GM23248 (cell line): ENCODE measurements at regions not wholly inside any gene's neighbourhood (a gene's known extent, or its start where the extent isn't known, plus 50 kb on each side); places are given as distances from the start of the nearest gene placed in this dataset.
A peak's percentile ranks its signal among the peaks of the same experiment; 100 is the strongest.

ENCODE experiments used
- DNase-seq: peaks from one replicate; pipeline ENCODE4 v3.0.0-alpha.2; 2015
- H2AFZ ChIP-seq: fragments of 200-600 bp; sonication (generic); 2 replicates; pipeline ENCODE4 v1.6.1; 2016; ENCODE audit warnings: antibody characterized with exemption
- H3F3A ChIP-seq: fragments of 200-600 bp; sonication (generic); 2 replicates; pipeline ENCODE4 v1.6.1; 2016; ENCODE audit warnings: mild to moderate bottlenecking, antibody characterized with exemption, mixed run types; ENCODE audit not compliant: insufficient read depth
- H3K27ac ChIP-seq: fragments of 200-600 bp; sonication (generic); 2 replicates; pipeline ENCODE4 v1.5.1; 2016; ENCODE audit warnings: mild to moderate bottlenecking
- H3K27me3 ChIP-seq: fragments of 200-600 bp; sonication (generic); replicated peaks from 2 replicates; pipeline ENCODE4 v1.6.1; 2016; ENCODE audit warnings: mild to moderate bottlenecking; ENCODE audit not compliant: insufficient read depth
- H3K36me3 ChIP-seq: fragments of 200-600 bp; sonication (generic); 2 replicates; pipeline ENCODE4 v1.6.1; 2016; ENCODE audit warnings: low read depth, mild to moderate bottlenecking
- H3K4me1 ChIP-seq: fragments of 200-600 bp; sonication (generic); 2 replicates; pipeline ENCODE4 v1.6.1; 2016; ENCODE audit warnings: mild to moderate bottlenecking; ENCODE audit not compliant: insufficient read depth
- H3K4me2 ChIP-seq: fragments of 200-600 bp; sonication (generic); one replicate; pipeline ENCODE4 v1.6.1; 2016; ENCODE audit warnings: mild to moderate bottlenecking; ENCODE audit not compliant: unreplicated experiment
- H3K4me3 ChIP-seq: fragments of 200-600 bp; sonication (generic); 2 replicates; pipeline ENCODE4 v1.5.1; 2016; ENCODE audit warnings: mild to moderate bottlenecking
- H3K79me2 ChIP-seq: fragments of 200-600 bp; sonication (generic); 2 replicates; pipeline ENCODE4 v1.6.1; 2016; ENCODE audit warnings: mild to moderate bottlenecking; ENCODE audit not compliant: insufficient read depth
- H3K9ac ChIP-seq: fragments of 200-600 bp; sonication (generic); 2 replicates; pipeline ENCODE4 v1.6.1; 2016; ENCODE audit warnings: mild to moderate bottlenecking
- H3K9me2 ChIP-seq: fragments of 200-600 bp; sonication (generic); 2 replicates; pipeline ENCODE4 v1.6.1; 2016; ENCODE audit warnings: mixed run types, mild to moderate bottlenecking, moderate library complexity; ENCODE audit not compliant: insufficient read depth
- H3K9me3 ChIP-seq: fragments of 200-600 bp; sonication (generic); one replicate; pipeline ENCODE4 v1.6.1; 2017; ENCODE audit warnings: low read depth
- H4K20me1 ChIP-seq: fragments of 200-600 bp; sonication (generic); 2 replicates; pipeline ENCODE4 v1.6.0; 2016; ENCODE audit not compliant: insufficient read depth
- EZH2 ChIP-seq: fragments of 200-600 bp; sonication (generic); IDR thresholded peaks from 2 replicates; pipeline ENCODE4 v1.6.1; 2018; ENCODE audit warnings: antibody characterized with exemption, mild to moderate bottlenecking; ENCODE audit not compliant: insufficient read depth, poor library complexity, severe bottlenecking
- EZH2phosphoT487 ChIP-seq: fragments of 200-600 bp; sonication (generic); IDR thresholded peaks from 2 replicates; pipeline ENCODE4 v1.6.1; 2018; ENCODE audit warnings: antibody characterized with exemption, moderate library complexity, mild to moderate bottlenecking, low read depth; ENCODE audit not compliant: insufficient read depth
- WGBS, 2 experiments: methylation state at CpG; one replicate each; pipeline ENCODE4 v1.1.6; 2015 to 2017; ENCODE audit warnings: low lambda C conversion rate in 2 of 2, low coverage in 1 of 2; ENCODE audit errors: missing lambda C conversion rate in 2 of 2; 5-methylcytosine and 5-hydroxymethylcytosine counted together
- in situ Hi-C: fragments of 300-500 bp; cut with MboI; formaldehyde crosslinking; loops from 2 replicates; pipeline ENCODE4 v1.15.0; 2020

- DNase-seq = no peak
- no peaks in the 10 kb centered on the region for H3K27me3 ChIP-seq
- H3K4me2 ChIP-seq = no peak overlapping the region
- H3K9me3 ChIP-seq = no peaks in the 10 kb centered on the region
- no peak overlapping the region for H3K9ac ChIP-seq
- H4K20me1 ChIP-seq = no peaks in the 10 kb centered on the region
- H3K4me1 ChIP-seq = peaks cover 37% of the 10 kb centered on the region
- peaks cover 15% of the 10 kb centered on the region for H3F3A ChIP-seq
- in situ Hi-C loops = no loop called here
- no peaks in the 10 kb centered on the region for H3K9me2 ChIP-seq
- H3K79me2 ChIP-seq = peaks cover 80% of the 10 kb centered on the region
- H2AFZ ChIP-seq = no peak overlapping the region
- no peak overlapping the region for H3K4me3 ChIP-seq
- WGBS, 2 experiments = 93% methylated on average over 7 of the region's 7 CpGs
- H3K36me3 ChIP-seq = no peaks in the 10 kb centered on the region
- no peak overlapping the region for H3K27ac ChIP-seq
- TF ChIP-seq EZH2 (no peak), EZH2phosphoT487 (no peak)
Measured at GRCh38 chr13:73940098-73940497, 194.1 kb downstream of the KLF12 start.

- H4K20me1 ChIP-seq = no peaks in the 10 kb centered on the region
- H3K4me2 ChIP-seq = no peak overlapping the region
- no peak overlapping the region for H3K27ac ChIP-seq
- in situ Hi-C loops = no loop called here
- DNase-seq = no peak
- H3K27me3 ChIP-seq = no peaks in the 10 kb centered on the region
- no peaks in the 10 kb centered on the region for H3K36me3 ChIP-seq
- WGBS, 2 experiments = 78 to 86% methylated on average over 1 of the region's 1 CpG
- no peak overlapping the region for H2AFZ ChIP-seq
- H3K4me1 ChIP-seq = peaks cover 38% of the 10 kb centered on the region
- H3K79me2 ChIP-seq = peaks cover 76% of the 10 kb centered on the region
- no peak overlapping the region for H3K4me3 ChIP-seq
- no peaks in the 10 kb centered on the region for H3K9me3 ChIP-seq
- TF ChIP-seq EZH2 (no peak), EZH2phosphoT487 (no peak)
- H3K9me2 ChIP-seq = no peaks in the 10 kb centered on the region
- H3K9ac ChIP-seq = no peak overlapping the region
- H3F3A ChIP-seq = peaks cover 15% of the 10 kb centered on the region
Measured at GRCh38 chr13:73939603-73940002, 194.6 kb downstream of the KLF12 start.

GRCh38 chr13:73939071-73939380 is 195.2 kb downstream of the KLF12 start:
- TF ChIP-seq EZH2phosphoT487 (no peak), EZH2 (no peak)
- Histone ChIP-seq H3F3A (peaks cover 15% of the 10 kb centered on the region), H3K27me3 (no peaks in the 10 kb centered on the region), H3K4me1 (peaks cover 41% of the 10 kb centered on the region), H3K4me3 (no peak overlapping the region), H4K20me1 (no peaks in the 10 kb centered on the region), H3K79me2 (peaks cover 71% of the 10 kb centered on the region), H2AFZ (no peak overlapping the region), H3K27ac (0 out of 2 replicates have a peak overlapping the region, but pooled peaks have one; percentile 24), H3K36me3 (no peaks in the 10 kb centered on the region), H3K4me2 (peak overlapping the region; percentile 19), H3K9me2 (no peaks in the 10 kb centered on the region), H3K9me3 (no peaks in the 10 kb centered on the region), H3K9ac (no peak overlapping the region)
- 95 to 100% methylated on average over 3 of the region's 3 CpGs for WGBS, 2 experiments
- in situ Hi-C loops = no loop called here
- no peak for DNase-seq

- Histone ChIP-seq H3K4me1 (peaks cover 38% of the 10 kb centered on the region), H3K9me2 (no peaks in the 10 kb centered on the region), H2AFZ (no peak overlapping the region), H3K79me2 (peaks cover 66% of the 10 kb centered on the region), H3K27ac (peak overlapping the region; percentile 24), H3K9me3 (no peaks in the 10 kb centered on the region), H3K9ac (no peak overlapping the region), H3K27me3 (no peaks in the 10 kb centered on the region), H3K36me3 (no peaks in the 10 kb centered on the region), H3F3A (peaks cover 12% of the 10 kb centered on the region), H3K4me2 (peak overlapping the region; percentile 37), H3K4me3 (no peak overlapping the region), H4K20me1 (no peaks in the 10 kb centered on the region)
- peak; percentile 90 for DNase-seq
- 56 to 58% methylated on average over 10 of the region's 10 CpGs for WGBS, 2 experiments
- TF ChIP-seq EZH2phosphoT487 (no peak), EZH2 (no peak)
- in situ Hi-C loops = no loop called here
Measured at GRCh38 chr13:73938372-73939070, 195.7 kb downstream of the KLF12 start.
